ENCODE measurements at regions not wholly inside any gene's neighbourhood (a gene's known extent, or its start where the extent isn't known, plus 50 kb on each side); places are given as distances from the start of the nearest gene placed in this dataset.

DNA sequence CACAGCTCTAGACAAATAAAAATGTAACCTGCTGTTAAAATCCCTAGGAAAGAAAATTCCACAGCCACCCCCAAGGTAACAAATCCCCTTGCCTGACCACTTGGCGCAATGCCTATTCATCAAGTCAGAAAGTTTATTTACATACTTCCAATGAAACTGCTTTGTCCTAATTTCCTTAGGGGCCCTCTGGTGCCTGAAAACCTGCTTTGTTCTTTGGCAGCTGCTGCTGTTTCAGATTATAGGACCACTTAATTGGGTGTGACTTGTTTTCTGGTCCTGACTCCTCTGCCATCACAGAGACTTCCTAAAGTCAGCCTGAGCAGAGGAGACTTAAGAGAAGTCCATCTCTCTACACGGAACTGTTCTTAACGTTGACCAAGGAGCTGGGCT lies 323.6 kb downstream of the UBE3D start:
- intact Hi-C loops (cut with DNase I): no loop called here
- 73 to 83% methylated on average over 3 of the region's 3 CpGs for WGBS, 2 donors

DNA sequence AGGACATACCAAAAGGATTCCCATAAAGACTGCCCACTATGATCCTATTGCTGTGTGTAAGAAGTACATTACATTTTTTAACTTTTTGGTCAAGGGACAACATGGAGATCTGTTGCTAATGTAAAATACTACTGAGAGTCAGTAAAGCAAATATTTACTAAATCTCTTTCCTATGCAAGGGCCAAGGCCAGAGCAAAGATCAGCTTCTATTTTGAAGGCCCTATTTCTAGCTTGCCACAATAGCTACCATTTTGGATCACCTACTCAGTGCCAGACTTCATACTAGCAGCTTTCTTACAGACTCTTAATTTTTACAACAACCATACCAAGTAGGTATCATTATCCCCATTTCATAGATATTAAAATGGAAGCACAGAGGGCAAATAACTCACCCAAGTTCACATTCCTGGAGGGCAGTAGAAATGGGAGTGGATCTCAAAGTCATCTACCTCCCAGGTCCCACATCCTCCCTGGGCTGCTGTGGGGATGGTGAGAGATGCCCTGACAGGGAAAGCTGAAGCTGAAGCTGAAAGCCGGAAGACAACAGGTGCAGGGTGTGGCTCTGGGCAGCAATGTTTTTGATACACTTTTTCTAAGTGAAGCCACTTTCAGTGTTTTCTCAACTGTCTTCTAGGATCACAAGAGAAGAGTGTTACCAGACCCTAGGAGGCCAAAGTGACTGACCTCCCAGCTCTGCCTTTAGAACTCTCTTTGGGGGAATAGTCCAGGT lies 321.2 kb downstream of the UBE3D start:
- Histone ChIP-seq H3K4me3 (no peak overlapping the region), H3K9me3 (no peaks in the 10 kb centered on the region), H3K27me3 (peaks cover 0 to 4% (median 0%) of the 10 kb centered on the region in 7 donors), H3K4me1 (no peaks in the 10 kb centered on the region), H3K36me3 (no peaks in the 10 kb centered on the region), H3K27ac (no peak overlapping the region)
- WGBS, 2 donors: 74 to 100% methylated on average over 1 of the region's 1 CpG
- no peak for ATAC-seq
- no peak for DNase-seq
- TF ChIP-seq, protein P1, sequence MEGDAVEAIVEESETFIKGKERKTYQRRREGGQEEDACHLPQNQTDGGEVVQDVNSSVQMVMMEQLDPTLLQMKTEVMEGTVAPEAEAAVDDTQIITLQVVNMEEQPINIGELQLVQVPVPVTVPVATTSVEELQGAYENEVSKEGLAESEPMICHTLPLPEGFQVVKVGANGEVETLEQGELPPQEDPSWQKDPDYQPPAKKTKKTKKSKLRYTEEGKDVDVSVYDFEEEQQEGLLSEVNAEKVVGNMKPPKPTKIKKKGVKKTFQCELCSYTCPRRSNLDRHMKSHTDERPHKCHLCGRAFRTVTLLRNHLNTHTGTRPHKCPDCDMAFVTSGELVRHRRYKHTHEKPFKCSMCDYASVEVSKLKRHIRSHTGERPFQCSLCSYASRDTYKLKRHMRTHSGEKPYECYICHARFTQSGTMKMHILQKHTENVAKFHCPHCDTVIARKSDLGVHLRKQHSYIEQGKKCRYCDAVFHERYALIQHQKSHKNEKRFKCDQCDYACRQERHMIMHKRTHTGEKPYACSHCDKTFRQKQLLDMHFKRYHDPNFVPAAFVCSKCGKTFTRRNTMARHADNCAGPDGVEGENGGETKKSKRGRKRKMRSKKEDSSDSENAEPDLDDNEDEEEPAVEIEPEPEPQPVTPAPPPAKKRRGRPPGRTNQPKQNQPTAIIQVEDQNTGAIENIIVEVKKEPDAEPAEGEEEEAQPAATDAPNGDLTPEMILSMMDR (IDR thresholded peaks at IDR 0.05): no peak
- intact Hi-C loops (cut with DNase I): no loop called here

More for the DNA sequence above, 323.6 kb downstream of the UBE3D start:
- Histone ChIP-seq H3K9me3 (no peaks in the 10 kb centered on the region), H3K27me3 (peaks cover 0 to 4% (median 0%) of the 10 kb centered on the region in 7 donors), H3K36me3 (no peaks in the 10 kb centered on the region), H3K4me1 (no peaks in the 10 kb centered on the region), H3K27ac (no peak overlapping the region), H3K4me3 (no peak overlapping the region)
- TF ChIP-seq, protein P1 (IDR thresholded peaks at IDR 0.05): no peak
- DNase-seq: no peak
- no peak for ATAC-seq

DNA sequence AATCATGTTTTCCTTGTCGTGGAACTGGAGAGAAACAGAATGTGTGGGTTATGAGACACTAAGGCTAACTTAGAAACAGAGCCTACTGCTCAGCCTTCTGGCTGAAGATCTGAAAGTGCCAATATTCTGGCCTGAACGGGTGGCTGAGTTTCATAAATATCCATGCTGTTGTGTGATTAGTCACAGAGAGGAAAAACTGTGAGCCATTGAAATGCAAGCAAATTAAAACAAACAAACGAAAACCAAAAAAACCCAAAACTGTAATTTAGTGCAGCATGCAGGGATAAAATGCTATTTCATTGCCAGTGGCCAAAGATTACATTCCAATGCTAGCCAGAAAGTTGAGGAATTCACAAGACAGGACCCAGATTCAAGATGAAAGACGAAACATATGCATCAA lies 315.1 kb downstream of the UBE3D start:
- H3K4me3 ChIP-seq: no peak overlapping the region
- ATAC-seq (no peak), DNase-seq (no peak)
- WGBS, 2 donors: 62 to 66% methylated on average over 4 of the region's 4 CpGs
- TF ChIP-seq, protein P1 (IDR thresholded peaks at IDR 0.05): no peak
- H3K9me3 ChIP-seq: no peaks in the 10 kb centered on the region
- H3K4me1 ChIP-seq: no peaks in the 10 kb centered on the region
- no peaks in the 10 kb centered on the region for H3K36me3 ChIP-seq
- no peak overlapping the region for H3K27ac ChIP-seq
- intact Hi-C loops (cut with DNase I): no loop called here
- H3K27me3 ChIP-seq: no peaks in the 10 kb centered on the region

DNA sequence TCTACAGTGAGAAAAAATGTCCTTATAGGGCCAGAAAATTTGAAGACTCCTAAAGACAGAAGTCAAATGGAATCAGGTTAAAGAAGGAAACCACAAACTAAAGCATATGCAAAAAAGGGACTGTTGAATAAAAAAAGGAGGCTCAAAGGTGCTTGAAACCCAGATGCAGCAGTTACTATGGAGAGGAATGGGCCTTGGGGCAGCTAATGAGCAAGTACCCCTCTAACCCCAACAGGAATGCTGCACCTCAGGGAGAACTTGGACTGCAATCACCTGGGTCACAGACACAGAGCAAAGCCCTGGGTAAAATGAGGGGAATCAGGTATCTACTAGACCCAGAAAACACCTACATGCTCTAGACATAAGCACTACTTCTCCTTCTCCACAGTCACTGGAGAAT lies 313.9 kb downstream of the UBE3D start:
- Histone ChIP-seq H3K4me1 (no peaks in the 10 kb centered on the region), H3K27me3 (no peaks in the 10 kb centered on the region), H3K4me3 (no peak overlapping the region), H3K9me3 (peaks cover 0 to 3% (median 0%) of the 10 kb centered on the region in 11 donors), H3K36me3 (no peaks in the 10 kb centered on the region), H3K27ac (no peak overlapping the region)
- TF ChIP-seq, protein P1 (IDR thresholded peaks at IDR 0.05): no peak
- ATAC-seq (no peak), DNase-seq (no peak)
- intact Hi-C loops (cut with DNase I): no loop called here

Data from heart right ventricle (tissue), 16 donors.